Naive thymus-derived CD4-positive, alpha-beta T cell (primary cell): ENCODE measurements at regions not wholly inside any gene's neighbourhood (a gene's known extent, or its start where the extent isn't known, plus 50 kb on each side); places are given as distances from the start of the nearest gene placed in this dataset.

Experiments used
- ATAC-seq: fragments of 150-1000 bp; cut with Tn5 transposase; 2 replicates; pipeline ENCODE4 v1.10.0; 2021; ENCODE audit warnings: mild to moderate bottlenecking, moderate library complexity
- CTCF ChIA-PET: fragments of 350-600 bp; sonication (Branson Sonifier 250); formaldehyde crosslinking; loops from one replicate; lab custom pipeline; 2021; ENCODE audit warnings: antibody characterized with exemption; lab: Charles Lee
- POLR2A ChIA-PET: fragments of 350-600 bp; sonication (Branson Sonifier 250); formaldehyde crosslinking; loops from one replicate; lab custom pipeline; 2021; ENCODE audit warnings: antibody characterized with exemption, inconsistent platforms; lab: Charles Lee
- DNase-seq, 9 donors: peaks; one replicate each; pipeline versions ENCODE4 v3.0.0 to v3.0.0-alpha.2; 2020 to 2022; ENCODE audit warnings: mixed read lengths in 1 of 9
- H3K27ac ChIP-seq: one replicate; pipeline ENCODE4 v1.7.0; 2013; ENCODE audit warnings: mild to moderate bottlenecking, low read depth, low read length, moderate library complexity
- H3K27me3 ChIP-seq, 2 donors: one replicate each; pipeline ENCODE4 v1.7.0; 2013; ENCODE audit warnings: low read length in 2 of 2, mild to moderate bottlenecking in 2 of 2, moderate library complexity in 2 of 2; ENCODE audit not compliant: control insufficient read depth in 2 of 2, insufficient read depth in 2 of 2
- H3K36me3 ChIP-seq, 3 experiments: 1 replicate in 2 of 3; 2 replicates in 1 of 3; pipeline ENCODE4 v1.7.0; 2013; ENCODE audit warnings: low read length in 3 of 3, mild to moderate bottlenecking in 3 of 3, moderate library complexity in 1 of 3; ENCODE audit not compliant: insufficient read depth in 3 of 3, control insufficient read depth in 2 of 3
- H3K4me1 ChIP-seq, 2 donors: one replicate each; pipeline ENCODE4 v1.7.0; 2013; ENCODE audit warnings: low read length in 2 of 2, mild to moderate bottlenecking in 2 of 2, moderate library complexity in 1 of 2; ENCODE audit not compliant: control insufficient read depth in 2 of 2, insufficient read depth in 2 of 2
- H3K4me3 ChIP-seq: 2 replicates; pipeline ENCODE4 v1.7.0; 2013; ENCODE audit warnings: mild to moderate bottlenecking, low read length
- H3K9me3 ChIP-seq, 3 experiments: 1 replicate in 2 of 3; 2 replicates in 1 of 3; pipeline ENCODE4 v1.7.0; 2013; ENCODE audit warnings: low read length in 3 of 3; ENCODE audit not compliant: control insufficient read depth in 2 of 3
- H3K27ac Mint-ChIP-seq, 9 donors: one replicate each; pipeline ENCODE4 v1.8.0; 2020 to 2022; ENCODE audit warnings: mixed read lengths in 9 of 9, mild to moderate bottlenecking in 8 of 9, moderate library complexity in 5 of 9, inconsistent platforms in 2 of 9
- H3K27me3 Mint-ChIP-seq, 5 donors: one replicate each; pipeline ENCODE4 v1.8.0; 2021 to 2022; ENCODE audit warnings: mixed read lengths in 5 of 5, mild to moderate bottlenecking in 1 of 5
- H3K36me3 Mint-ChIP-seq, 5 donors: one replicate each; pipeline ENCODE4 v1.8.0; 2020 to 2022; ENCODE audit warnings: mixed read lengths in 5 of 5, mild to moderate bottlenecking in 3 of 5, inconsistent platforms in 1 of 5
- H3K4me1 Mint-ChIP-seq, 7 donors: one replicate each; pipeline ENCODE4 v1.8.0; 2020 to 2022; ENCODE audit warnings: mixed read lengths in 7 of 7, mild to moderate bottlenecking in 3 of 7, inconsistent platforms in 1 of 7
- H3K4me3 Mint-ChIP-seq, 10 donors: one replicate each; pipeline ENCODE4 v1.8.0; 2020 to 2022; ENCODE audit warnings: mild to moderate bottlenecking in 10 of 10, mixed read lengths in 10 of 10, moderate library complexity in 6 of 10, inconsistent platforms in 2 of 10
- H3K9me3 Mint-ChIP-seq, 11 donors: one replicate each; pipeline ENCODE4 v1.8.0; 2020 to 2022; ENCODE audit warnings: mixed read lengths in 11 of 11, mild to moderate bottlenecking in 4 of 11, inconsistent platforms in 1 of 11, moderate library complexity in 1 of 11
- intact Hi-C, 2 donors: fragments of 100-400 bp; cut with micrococcal nuclease; formaldehyde crosslinking; loops; one replicate each; pipeline ENCODE4 v1.15.1; 2023

- ChIA-PET POLR2A (no interaction called here), CTCF (no interaction called here)
- DNase-seq: no peak
- H3K27me3 Mint-ChIP-seq: peaks cover 0 to 39% (median 16%) of the 10 kb centered on the region in 5 donors
- no peak overlapping the region for H3K4me3 Mint-ChIP-seq
- Histone ChIP-seq H3K9me3 (no peaks in the 10 kb centered on the region), H3K36me3 (no peaks in the 10 kb centered on the region), H3K4me3 (no peak overlapping the region), H3K27me3 (no peaks in the 10 kb centered on the region), H3K27ac (no peak overlapping the region), H3K4me1 (no peaks in the 10 kb centered on the region)
- peaks cover 0 to 11% (median 2%) of the 10 kb centered on the region in 11 donors for H3K9me3 Mint-ChIP-seq
- H3K27ac Mint-ChIP-seq: no peak overlapping the region
- ATAC-seq: no peak
- H3K4me1 Mint-ChIP-seq: peaks cover 0 to 10% (median 0%) of the 10 kb centered on the region in 7 donors
- intact Hi-C loops: no loop called here
- H3K36me3 Mint-ChIP-seq: peaks cover 0 to 4% (median 0%) of the 10 kb centered on the region in 5 donors
Observed at GRCh38 chr12:58419196-58419760, 477.9 kb downstream of the ATP23 start.

DNA sequence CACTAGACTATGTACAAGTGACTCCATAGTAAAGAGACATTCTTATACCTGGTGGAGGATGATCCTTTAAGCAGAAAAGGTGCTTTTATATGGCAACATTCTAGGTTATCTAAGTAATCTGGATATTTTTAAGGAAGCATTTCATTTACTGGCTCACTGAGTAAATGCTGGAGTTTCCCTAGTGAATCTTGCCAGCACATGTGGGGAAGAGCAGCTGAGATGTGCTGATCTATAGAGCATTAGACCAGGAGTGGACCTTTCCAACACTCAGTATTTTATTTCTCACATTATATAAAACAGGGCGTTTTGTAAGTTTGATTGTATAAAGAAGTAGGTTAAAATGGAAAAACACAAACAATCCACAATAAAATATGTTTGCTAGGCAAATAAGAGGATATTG lies 478.5 kb downstream of the ATP23 start:
- Histone ChIP-seq H3K4me1 (no peaks in the 10 kb centered on the region), H3K27ac (no peak overlapping the region), H3K27me3 (no peaks in the 10 kb centered on the region), H3K4me3 (no peak overlapping the region), H3K9me3 (no peaks in the 10 kb centered on the region), H3K36me3 (no peaks in the 10 kb centered on the region)
- Mint-ChIP-seq H3K36me3 (peaks cover 0 to 4% (median 0%) of the 10 kb centered on the region in 5 donors), H3K4me1 (peaks cover 0 to 15% (median 0%) of the 10 kb centered on the region in 7 donors), H3K9me3 (peaks cover 0 to 11% (median 2%) of the 10 kb centered on the region in 11 donors), H3K27ac (no peak overlapping the region), H3K4me3 (no peak overlapping the region), H3K27me3 (peaks cover 0 to 37% (median 16%) of the 10 kb centered on the region in 5 donors)
- ChIA-PET POLR2A (no interaction called here), CTCF (no interaction called here)
- intact Hi-C loops: no loop called here
- ATAC-seq (no peak), DNase-seq (no peak)

DNA sequence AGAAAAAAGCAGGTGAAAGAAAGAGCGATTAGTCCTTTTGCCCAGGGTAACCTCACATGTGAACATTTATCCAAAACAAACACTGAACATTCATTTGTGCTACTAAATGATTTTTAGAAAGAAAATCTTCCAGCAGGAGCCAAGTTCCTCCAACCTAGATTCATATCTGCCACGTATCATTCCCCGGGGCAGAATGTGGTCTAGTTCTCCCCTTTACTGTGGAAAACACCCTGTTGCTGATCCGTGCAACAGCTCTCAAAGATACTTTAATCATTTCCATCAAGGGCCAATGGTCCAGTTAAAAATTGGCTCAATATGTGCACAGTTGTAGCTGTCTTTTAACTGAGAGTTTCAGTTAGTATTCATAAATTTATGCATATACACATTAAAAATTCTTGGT lies 479.1 kb downstream of the ATP23 start:
- no peak overlapping the region for H3K27ac ChIP-seq
- Mint-ChIP-seq H3K9me3 (peaks cover 0 to 10% (median 2%) of the 10 kb centered on the region in 11 donors), H3K27ac (no peak overlapping the region), H3K27me3 (peaks cover 0 to 36% (median 15%) of the 10 kb centered on the region in 5 donors), H3K4me3 (no peak overlapping the region), H3K36me3 (peaks cover 0 to 3% (median 0%) of the 10 kb centered on the region in 5 donors), H3K4me1 (peaks cover 0 to 21% (median 0%) of the 10 kb centered on the region in 7 donors)
- no peaks in the 10 kb centered on the region for H3K27me3 ChIP-seq
- no peak for ATAC-seq
- no peak for DNase-seq
- POLR2A ChIA-PET: no interaction called here
- CTCF ChIA-PET: no interaction called here
- H3K4me1 ChIP-seq: no peaks in the 10 kb centered on the region
- no peak overlapping the region for H3K4me3 ChIP-seq
- no peaks in the 10 kb centered on the region for H3K9me3 ChIP-seq
- intact Hi-C loops: no loop called here
- H3K36me3 ChIP-seq: no peaks in the 10 kb centered on the region

DNA sequence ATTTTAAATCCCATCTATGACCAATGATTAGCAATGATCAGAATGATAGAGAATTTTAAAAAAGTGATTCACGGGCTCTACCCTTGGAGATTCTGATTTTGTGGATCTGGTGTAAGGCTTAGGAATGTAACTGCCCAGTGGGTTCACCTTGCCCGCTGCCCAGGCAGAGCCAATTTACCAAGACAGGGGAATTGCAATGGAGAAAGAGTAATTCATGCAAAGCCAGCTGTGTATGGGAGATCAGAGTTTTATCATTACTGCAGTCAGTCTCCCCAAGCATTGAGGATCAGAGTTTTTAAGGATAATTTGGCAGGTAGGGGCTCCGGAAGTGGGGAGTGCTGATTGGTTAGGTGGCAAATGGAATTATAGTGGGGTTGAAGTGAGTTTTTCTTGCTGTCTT lies 480.6 kb downstream of the ATP23 start:
- H3K4me1 Mint-ChIP-seq: peaks cover 0 to 35% (median 0%) of the 10 kb centered on the region in 7 donors
- no peak overlapping the region for H3K4me3 ChIP-seq
- no peak overlapping the region for H3K4me3 Mint-ChIP-seq
- POLR2A ChIA-PET: no interaction called here
- H3K36me3 ChIP-seq: no peaks in the 10 kb centered on the region
- no peak for ATAC-seq
- H3K9me3 Mint-ChIP-seq: peaks cover 0 to 7% (median 2%) of the 10 kb centered on the region in 11 donors
- CTCF ChIA-PET: no interaction called here
- H3K27me3 Mint-ChIP-seq: peaks cover 5 to 26% (median 12%) of the 10 kb centered on the region in 5 donors
- DNase-seq: no peak
- H3K36me3 Mint-ChIP-seq: peaks cover 0 to 2% (median 0%) of the 10 kb centered on the region in 5 donors
- no peak overlapping the region for H3K27ac ChIP-seq
- intact Hi-C loops: no loop called here
- no peaks in the 10 kb centered on the region for H3K4me1 ChIP-seq
- H3K9me3 ChIP-seq: no peaks in the 10 kb centered on the region
- no peaks in the 10 kb centered on the region for H3K27me3 ChIP-seq
- H3K27ac Mint-ChIP-seq: no peak overlapping the region

DNA sequence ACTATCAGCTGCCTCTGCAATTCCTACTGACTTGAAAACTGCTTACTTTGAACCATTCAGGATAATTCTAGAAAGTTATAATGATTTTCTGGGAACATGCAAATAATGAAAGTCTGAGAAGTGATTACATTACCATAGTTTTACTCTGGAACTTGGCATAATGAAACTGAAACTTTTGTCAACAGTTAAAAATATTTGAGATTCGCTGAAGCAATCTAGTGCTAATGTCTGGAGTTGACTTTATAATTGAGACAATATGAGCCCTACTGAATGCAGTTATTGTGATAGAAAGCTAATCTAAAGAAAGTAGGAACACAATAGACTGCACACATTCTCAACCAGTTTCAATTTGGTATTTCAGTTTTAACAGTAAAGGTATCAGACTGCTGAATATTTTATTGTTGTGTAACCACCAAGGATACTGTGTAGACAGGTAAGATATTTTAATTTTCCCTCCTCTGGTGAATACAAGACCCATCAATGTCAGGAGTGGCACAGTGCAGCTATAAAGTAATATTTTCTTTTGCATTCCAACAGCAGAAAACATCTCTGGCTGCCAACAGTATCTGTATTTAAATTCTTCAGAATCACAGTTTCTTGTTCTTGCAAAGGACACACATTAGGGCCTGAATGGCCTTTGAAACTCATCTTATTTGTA lies 483.5 kb downstream of the ATP23 start:
- Histone ChIP-seq H3K4me1 (no peaks in the 10 kb centered on the region), H3K36me3 (no peaks in the 10 kb centered on the region), H3K4me3 (no peak overlapping the region), H3K9me3 (no peaks in the 10 kb centered on the region), H3K27me3 (no peaks in the 10 kb centered on the region), H3K27ac (no peak overlapping the region)
- no peak for DNase-seq
- intact Hi-C loops: no loop called here
- Mint-ChIP-seq H3K4me3 (peak overlapping the region in 1 of 10 donors; percentile 69), H3K27me3 (peaks cover 0 to 44% (median 18%) of the 10 kb centered on the region in 5 donors), H3K36me3 (peaks cover 0 to 10% (median 0%) of the 10 kb centered on the region in 5 donors), H3K4me1 (peaks cover 0 to 45% (median 0%) of the 10 kb centered on the region in 7 donors), H3K27ac (peak overlapping the region in 1 of 9 donors; percentile 89), H3K9me3 (peaks cover 0 to 7% (median 0%) of the 10 kb centered on the region in 11 donors)
- ATAC-seq: no peak
- CTCF ChIA-PET: no interaction called here
- POLR2A ChIA-PET: no interaction called here

DNA sequence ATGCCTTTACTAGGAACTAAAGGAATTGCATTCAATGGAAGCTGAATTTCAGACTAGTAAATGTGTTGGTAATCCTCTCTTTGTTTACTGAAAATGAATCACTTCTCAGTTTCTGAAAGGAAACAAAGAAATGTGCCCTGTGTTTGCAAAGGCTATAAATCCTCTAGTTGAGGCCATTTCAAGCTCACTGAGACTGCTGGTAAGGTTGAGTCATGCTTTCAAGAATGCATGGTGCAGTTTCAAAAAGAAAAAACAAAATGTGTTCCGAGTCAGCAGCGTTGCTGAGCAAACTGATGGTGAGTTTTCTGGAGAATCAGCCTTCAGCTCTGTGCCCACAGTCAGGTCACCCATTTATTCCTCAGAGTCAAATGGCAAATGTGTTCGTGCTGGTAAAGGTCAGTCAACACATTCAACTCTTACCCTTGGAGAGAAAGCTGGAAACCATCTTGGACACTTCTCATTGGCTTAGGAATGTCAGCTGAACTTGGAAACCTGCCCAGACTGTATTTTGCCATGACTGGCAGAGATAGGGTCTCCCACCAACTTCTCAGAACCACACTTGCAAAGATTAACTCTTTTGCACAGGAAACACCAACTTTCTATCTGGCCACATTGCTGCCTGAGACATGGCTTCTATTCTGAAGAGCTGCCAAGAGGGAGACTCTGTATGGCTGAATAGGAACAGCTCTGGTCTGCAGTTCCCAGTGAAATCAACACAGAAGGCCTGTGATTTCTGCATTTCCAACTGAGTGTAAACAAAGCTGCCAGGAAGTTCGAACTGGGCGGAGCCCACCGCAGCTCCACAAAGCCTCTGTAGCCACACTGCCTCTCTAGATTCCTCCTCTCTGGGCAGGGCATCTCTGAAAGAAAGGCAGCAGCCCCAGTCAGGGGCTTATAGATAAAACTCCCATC lies 484.4 kb downstream of the ATP23 start:
- POLR2A ChIA-PET: no interaction called here
- peaks cover 0 to 41% (median 21%) of the 10 kb centered on the region in 5 donors for H3K27me3 Mint-ChIP-seq

More for the DNA sequence above, 484.4 kb downstream of the ATP23 start:
- Mint-ChIP-seq H3K27ac (peak overlapping the region in 1 of 9 donors; percentile 89), H3K4me1 (peaks cover 0 to 45% (median 0%) of the 10 kb centered on the region in 7 donors), H3K4me3 (peak overlapping the region in 1 of 10 donors; percentile 69), H3K9me3 (peaks cover 0 to 8% (median 0%) of the 10 kb centered on the region in 11 donors), H3K36me3 (peaks cover 0 to 10% (median 0%) of the 10 kb centered on the region in 5 donors)
- ATAC-seq (no peak), DNase-seq (peak in 1 of 9 donors; percentile 31)
- no peak overlapping the region for H3K27ac ChIP-seq
- CTCF ChIA-PET: no interaction called here
- H3K27me3 ChIP-seq: no peaks in the 10 kb centered on the region
- no peak overlapping the region for H3K4me3 ChIP-seq
- H3K36me3 ChIP-seq: no peaks in the 10 kb centered on the region
- H3K9me3 ChIP-seq: no peaks in the 10 kb centered on the region
- H3K4me1 ChIP-seq: no peaks in the 10 kb centered on the region
- intact Hi-C loops: no loop called here
